HG03442 (cell line): ENCODE measurements at regions not wholly inside any gene's neighbourhood (a gene's known extent, or its start where the extent isn't known, plus 50 kb on each side); places are given as distances from the start of the nearest gene placed in this dataset.
A peak's percentile ranks its signal among the peaks of the same experiment; 100 is the strongest.
"Not testable (repeated sequence)": the region's sequence is repeated elsewhere in the genome, so short reads cannot be mapped to it uniquely, and the experiment has no call there.

Experiments used
- ATAC-seq: cut with Tn5 transposase; IDR thresholded peaks from one replicate; pipeline ENCODE4 v1.9.1; 2021; ENCODE audit warnings: mild to moderate bottlenecking, moderate library complexity; ENCODE audit not compliant: unreplicated experiment

DNA sequence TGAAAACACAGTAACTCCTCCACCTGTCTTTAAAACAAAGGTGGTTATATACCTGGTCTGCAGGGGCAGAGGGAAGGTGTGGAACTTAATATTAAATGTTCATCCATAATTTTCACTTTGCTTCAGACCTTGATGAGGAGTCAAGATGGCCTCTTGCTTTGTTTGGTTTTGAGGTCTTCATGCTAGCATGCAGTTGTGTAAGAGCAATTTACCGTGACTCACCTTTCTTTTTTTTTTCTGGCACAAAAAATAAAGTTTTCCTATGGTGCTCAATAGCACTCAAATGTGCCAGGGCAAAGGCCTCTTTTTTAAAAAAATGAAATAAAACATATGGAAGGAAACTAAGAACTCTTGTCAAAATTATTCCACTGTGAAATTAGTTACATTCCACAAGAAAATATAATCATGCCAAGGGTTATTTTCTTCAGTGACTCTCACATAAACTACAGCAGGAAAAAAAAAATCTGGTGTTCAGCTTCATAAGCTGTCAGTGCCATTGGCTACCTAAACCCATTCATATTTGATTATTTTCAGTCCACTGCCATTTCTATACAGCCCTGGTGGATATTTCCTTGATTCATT, 128.2 kb downstream of the SLC7A11 start:
- ATAC-seq = peak; percentile 21

DNA sequence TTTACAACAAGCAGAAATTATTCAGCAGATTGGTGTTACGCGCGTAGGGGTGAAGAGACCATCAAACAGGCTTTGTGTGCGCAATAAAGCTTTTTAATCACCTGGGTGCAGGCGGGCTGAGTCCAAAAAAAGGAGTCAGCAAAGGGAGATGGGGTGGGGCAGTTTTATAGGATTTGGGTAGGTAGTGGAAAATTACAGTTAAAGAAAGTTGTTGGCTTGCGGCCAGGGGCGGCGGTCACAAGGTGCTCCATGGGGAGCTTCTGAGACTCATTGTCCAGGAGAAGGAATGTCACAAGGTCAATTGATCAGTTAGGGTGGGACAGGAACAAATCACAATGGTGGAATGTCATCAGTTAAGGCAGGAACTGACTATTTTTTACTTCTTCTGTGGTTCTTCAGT, 129.3 kb downstream of the SLC7A11 start:
- ATAC-seq = not testable (repeated sequence)

DNA sequence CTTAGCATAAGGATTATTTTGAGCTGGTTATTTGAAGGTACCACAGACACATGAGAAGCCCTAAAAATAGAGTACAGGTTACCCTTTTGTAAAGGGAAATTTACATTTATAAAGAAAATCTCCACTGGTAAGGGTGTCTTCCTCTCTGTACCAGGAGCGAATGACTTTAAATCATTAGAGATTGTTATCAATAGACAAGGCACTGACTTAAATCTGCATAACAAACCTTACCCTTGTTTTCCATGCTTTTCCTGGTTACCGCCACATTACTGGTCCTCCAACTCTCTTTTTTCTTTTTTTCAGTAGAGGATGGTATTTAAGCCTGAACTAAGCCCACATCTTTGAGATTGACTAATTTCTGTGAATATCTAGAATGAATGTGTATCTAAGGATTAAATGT, 129.8 kb downstream of the SLC7A11 start:
- no peak for ATAC-seq

DNA sequence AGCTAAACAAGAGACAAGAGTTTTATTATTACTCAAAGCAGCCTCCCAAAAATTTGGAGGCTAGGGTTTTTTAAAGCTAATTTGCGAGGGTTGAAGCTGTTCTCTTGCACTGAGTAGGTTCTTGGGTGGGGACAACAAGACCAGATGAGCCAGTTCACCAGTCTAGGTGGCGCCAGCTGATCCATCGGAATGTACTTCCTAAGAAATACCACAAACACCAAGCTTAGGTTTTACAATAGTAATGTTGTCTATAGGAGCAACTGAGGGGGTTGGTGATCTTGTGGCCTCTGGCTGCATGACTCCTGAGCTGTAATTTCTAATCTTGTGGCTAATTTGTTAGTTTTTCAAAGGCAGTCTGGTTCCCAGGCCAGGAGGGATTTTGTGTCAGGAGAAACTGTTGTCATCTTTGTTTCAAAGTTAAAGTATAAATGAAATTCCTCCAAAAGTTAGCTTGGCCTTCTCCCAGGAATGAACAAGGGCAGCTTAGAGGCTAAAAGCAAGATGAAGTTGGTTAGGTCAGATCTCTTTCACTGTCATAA, 130.6 kb downstream of the SLC7A11 start:
- no peak for ATAC-seq

DNA sequence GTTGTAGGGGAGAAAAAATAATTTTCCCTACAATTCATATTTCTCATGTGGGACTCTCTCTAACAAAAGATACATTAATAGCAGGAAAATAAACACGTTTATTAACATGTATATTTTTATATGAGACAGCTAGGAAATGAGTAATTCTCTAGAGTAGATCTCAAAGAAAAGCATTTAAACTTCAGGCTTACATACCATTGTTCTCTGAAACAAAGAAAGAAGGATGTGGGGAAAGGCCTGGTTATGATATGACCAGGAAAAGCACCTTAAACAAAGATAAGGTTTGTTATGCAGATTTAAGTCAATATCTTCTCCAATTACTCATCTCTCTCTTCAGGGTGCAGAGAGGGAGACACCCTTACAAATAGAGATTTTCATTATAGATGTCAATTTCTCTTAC, 131.3 kb downstream of the SLC7A11 start:
- ATAC-seq = peak; percentile 41

DNA sequence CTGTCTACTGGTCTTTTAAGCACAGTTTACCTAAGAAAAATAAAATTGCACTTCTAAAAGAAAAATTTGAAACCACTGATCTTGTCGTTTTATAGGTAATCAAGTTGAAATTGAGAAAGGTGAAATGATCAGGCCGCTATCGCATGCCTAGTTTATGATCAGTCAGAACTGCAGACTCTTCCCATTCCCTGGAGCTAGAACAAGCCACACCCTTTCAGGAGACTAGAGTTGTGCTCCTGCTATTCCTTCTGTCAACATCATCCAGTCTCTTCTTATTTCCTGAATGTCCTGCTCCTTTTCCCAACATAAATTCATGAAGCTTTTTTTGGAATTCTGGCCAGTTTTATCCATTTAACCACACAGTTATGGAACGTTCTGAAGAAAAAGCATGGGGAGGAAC, 135.1 kb downstream of the SLC7A11 start:
- ATAC-seq = no peak

DNA sequence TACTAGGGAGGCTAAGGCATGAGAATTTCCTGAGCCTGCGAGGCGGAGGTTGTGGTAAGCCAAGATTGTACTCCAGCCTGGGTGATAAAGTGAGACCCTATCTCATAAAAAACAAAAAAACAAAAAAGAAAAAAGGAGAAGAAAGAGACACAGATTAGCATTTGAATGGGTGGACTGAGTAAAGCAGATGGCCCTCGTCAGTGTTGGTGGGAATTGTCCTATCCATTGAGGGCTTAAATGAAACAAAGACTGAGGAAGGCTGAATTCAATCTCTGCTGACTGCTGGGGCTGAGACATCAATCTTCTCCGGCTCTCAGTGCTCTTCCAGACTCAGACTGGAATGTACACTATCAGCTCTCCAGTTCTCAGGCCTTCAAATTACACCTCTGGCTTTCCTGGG, 136.8 kb downstream of the SLC7A11 start:
- ATAC-seq = no peak

DNA sequence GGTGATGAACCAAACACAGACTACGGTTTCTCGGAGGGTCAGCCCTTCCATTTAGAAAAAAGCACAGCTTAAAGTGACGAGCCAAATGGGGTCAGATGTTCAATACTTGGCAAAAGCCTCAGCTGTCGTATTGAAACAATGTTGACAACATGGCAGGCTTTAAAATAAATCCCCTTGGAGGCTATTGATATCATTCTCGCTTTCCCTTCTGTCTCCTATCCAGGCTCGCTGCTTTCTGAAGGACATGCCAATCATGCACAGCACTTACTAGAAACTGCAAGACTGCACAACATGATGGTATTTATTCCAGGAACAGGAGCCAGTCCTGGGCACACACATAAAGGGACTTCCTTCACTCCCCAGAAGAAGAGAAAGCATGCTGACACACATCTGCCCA, 137.9 kb downstream of the SLC7A11 start:
- no peak for ATAC-seq

DNA sequence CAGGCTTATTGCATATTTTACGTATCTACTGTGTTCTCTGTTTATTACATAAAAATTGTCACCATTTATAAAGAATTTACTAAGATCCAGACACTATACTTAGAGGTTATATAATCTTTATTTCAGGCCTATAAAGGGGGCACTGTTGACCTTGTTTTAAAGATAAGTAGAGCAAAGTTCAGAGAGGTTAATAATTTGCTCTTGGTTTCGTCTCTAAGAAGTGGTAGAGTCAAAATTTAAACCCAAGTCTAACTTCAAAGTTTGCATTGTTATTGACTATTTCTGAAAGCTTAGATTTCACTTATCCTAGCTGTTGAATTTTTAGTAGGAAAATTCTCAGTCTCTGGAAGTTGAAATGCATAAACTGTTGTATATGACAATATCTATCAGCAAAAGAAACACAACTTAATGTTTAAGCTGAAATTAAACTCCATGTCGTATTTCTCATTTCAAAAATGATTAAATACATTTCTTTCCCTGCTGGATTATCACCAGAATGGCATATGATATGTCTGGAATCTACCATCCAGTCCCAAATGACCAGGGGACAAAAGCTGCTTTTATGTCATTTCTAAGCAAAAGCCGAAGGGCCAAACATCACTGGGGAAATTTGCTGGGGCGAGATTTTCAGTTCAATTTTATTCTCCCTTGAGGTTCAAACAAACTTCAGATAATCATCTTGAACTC, 138.4 kb downstream of the SLC7A11 start:
- ATAC-seq = no peak

DNA sequence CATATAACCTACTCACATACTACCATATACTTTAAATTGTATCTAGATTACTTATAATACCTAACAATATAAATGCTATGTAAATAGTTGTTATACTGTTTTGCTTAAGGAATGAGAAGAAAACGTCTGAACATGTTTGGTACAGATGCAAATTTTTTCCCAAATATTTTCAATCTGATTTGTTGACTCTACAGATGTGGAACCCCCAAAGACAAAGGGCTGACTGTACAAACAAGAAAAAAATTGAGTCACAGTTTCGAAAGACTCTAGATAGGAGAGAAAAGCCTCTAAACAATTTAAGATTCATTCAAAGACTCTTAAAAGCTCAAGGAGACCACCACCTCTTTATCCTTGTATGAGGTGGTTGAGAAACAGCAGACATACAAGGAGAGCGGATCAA, 142.8 kb downstream of the SLC7A11 start:
- ATAC-seq = no peak

DNA sequence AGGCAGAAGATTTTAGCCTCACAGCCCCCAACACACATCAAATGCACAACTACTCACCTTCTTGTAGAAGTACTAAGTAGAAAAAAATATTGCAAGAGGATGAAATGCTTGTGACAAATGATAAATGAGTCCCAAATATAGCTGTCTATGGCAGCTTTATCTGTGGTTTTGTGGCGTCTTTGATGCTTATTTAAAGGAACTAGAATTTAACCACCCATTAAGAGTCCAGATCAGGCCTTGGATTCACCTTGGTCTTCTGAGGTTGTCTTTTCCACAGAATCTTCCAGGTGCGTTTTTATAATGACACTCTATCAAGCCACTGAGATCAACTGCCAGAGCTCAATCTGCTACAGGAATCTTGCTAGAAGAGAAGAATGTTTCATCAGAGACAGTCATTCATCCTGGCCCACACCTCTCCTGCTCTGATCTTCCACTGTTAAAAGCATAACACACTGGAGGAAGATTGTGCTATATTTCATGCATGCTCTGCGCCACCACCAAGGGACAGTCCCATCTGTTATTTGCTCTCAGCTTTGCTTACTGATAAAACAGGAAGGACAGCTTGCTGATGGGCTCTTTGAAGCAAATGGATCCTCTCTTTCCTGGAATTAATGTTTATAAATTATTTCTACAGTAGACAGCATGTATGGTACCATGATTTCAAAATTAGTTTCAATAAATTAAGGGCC, 144.1 kb downstream of the SLC7A11 start:
- ATAC-seq = no peak

DNA sequence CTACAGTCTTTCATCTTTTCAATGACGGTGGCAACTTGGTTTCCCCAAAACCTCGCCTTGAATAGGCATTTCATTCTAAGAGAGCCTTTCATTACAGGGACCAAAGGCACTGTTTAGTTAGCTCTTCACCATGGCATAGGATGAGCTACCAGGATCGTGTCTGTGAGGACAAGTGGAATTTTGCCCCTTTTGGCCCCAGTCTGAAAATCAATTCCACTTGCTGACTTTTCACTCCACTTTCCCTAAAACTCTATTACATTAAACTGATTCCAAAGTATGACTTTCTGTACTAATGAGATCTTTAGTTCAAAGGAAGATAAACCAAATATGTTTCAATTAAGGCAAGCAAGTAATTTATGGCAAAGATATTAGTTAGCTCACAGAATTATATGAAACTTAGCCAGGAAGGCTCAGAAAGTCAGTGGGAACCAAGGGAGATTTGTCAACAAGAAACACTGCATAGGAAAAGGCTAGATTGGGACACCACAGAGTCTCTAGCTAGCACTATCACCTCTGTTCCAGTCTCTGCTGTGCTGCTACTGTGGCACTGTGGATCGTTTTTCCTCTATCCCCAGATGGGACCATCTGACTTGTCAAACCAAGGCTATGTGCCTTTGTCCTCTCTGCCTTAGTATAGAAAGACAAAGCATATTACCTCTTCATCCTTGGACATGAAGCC, 145.6 kb downstream of the SLC7A11 start:
- no peak for ATAC-seq

DNA sequence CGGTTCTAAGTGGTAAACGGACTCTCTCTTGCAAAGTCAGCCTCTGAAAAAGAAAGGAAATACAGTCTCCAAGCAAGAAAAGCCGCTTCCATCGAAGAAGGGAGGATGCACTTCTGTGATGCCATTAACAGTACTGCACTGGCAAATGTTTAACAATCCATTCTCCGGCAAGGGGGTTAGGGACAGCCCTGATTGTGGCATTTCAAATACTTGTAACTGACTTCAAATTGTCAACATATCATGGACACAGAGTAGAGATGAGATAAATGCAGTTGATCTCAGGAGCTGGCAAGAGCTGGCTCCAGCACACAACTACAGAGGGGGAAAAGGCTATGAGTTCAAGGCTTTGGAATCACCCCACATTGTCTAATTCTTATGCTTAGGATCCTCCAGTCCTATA, 146.8 kb downstream of the SLC7A11 start:
- no peak for ATAC-seq

DNA sequence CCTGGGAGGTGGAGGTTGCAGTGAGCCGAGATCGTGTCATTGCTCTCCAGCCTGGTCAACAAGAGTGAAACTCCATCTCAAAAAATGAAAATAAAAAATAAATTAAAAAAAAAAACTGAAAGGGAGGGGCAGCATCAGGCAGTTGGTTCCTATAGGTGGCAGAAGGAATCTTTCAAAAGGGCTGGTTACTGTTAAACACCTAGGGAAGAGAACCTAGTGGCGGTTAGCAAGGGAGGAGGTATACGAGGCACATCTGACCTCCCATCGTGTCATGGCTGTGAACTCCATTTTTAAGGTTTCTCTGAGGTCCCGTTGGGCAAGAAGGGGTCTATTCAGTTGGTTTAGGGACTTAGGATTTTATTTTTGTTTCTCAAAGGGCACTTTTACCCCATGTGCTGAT, 150.1 kb downstream of the SLC7A11 start:
- ATAC-seq = no peak

DNA sequence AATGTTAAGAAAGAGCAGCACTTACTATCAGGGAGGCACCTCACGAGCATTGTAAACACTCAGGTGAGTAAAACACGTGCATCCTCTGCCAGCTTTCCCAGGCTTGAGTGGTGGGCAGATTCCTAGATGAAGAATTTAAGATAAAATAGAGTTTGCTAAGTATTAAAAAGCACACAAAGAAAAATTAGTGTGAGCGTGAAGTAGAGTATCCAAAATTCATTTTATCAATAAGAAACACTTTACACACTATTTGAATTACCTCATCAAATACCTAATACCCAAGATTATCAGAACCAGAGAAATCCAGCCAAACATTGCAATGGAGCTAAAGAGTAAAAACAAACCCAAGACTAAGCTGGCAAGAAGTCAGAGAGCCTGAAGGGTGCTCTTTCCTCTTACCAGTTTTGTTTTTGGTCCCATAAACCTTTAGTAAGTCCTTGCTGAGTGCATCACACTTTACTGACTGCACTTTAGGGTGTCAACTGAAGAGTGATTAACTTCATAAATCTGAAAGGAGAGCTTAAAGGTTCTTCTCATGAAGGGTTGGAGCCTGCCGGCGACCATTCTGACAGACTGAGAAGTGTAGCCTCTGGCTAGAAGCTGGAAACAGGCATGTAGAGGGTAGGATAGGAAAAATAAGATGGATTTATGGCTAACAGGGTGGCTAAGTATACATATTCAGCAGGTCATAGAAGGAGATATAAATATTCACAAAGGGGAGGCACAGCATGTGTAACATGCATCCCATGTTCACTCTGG, 151.1 kb downstream of the SLC7A11 start:
- ATAC-seq = no peak

DNA sequence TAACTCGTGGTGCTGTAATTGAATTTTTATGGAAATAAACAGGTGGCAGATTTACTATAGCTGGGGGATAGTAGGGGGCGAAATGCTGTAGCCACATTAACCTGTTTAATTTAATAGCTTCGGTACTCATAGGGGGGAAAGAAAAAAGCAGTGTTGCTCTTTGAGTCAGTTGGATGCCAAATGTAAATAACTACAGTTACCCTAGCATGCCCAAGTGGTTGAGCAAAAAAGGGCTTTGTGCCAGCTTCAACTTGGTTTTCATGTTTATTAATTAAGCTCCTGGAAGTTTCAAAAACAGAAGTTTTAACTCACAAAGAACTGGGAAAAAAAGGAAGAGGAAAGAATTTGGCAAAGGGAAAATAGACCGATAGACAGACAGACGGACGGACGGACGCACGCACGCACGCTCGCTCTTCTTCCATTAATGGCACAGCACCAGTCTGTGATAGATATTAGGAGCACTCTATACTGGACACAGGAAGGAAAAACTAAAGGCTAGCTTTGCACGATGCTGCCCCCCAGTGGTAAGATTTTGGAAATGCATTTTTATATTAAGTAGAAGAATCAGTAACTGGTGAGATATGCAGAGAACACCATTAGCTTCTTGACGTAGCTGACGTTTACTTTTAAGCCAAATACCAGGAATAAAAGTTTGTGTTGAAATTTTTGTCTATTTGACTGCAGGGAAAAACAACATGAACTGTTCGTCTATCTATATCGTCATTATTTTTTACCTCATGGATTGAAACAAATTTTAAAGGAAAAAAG, 151.8 kb downstream of the SLC7A11 start:
- ATAC-seq = peak; percentile 80

DNA sequence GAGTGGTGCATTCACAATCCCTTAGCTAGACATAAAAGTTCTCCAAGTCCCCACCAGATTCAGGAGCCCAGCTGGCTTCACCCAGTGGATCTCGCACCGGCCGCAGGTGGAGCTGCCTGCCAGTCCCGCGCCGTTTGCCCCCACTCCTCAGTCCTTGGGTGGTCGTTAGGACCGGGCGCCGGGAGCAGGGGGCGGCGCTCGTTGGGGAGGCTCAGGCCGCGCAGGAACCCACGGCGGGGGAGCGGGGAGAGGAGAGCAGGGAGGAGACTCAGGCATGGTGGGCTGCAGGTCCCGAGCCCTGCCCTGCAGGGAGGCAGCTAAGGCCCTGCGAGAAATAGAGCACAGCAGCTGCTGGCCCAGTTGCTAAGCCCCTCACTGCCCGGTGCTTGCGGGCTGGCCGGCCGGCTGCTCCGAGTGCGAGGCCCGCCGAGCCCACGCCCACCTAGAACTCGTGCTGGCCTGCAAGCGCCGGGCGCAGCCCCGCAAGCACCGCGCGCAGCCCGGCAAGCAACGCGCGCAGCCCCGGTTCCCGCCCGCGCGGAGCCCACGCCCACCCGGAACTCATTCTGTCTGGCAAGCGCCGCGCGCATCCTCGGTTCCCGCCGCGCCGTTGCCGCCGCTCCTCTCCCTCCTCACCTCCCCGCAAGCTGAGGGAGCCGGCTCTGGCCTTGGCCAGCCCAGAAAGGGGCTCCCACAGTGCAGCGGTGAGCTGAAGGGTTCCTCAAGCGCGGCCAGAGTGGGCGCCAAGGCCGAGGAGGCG, 153.5 kb downstream of the SLC7A11 start:
- no peak for ATAC-seq

DNA sequence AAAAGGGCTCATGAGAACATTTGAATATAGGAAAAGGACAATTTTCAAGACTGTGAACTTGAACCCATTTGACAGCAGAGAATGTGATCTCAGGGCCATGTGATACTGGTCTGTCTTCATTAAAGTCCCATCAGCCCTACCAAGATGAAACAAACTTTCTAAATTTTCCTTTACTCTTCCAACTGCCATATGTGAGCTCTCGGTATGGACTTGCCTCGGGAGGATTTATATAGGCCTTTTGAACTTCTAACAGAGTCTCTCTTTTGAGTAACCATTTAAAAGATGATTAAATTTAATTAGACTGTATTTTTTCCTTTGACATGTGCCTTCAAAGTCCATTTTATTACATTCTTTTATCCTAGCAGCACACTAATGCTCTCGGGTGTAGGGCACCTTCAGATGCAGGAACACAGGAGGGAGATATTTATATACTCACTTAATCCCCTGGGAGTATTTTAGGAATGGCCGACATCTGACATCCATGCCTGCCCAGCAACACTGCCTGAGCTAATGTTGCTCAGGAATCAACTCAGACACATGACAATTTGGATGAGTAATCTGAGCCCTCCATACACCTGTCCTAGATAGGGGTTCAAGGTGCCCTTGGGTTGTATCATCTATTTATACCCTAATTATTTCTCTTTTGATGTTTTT, 155.0 kb downstream of the SLC7A11 start:
- ATAC-seq = no peak

DNA sequence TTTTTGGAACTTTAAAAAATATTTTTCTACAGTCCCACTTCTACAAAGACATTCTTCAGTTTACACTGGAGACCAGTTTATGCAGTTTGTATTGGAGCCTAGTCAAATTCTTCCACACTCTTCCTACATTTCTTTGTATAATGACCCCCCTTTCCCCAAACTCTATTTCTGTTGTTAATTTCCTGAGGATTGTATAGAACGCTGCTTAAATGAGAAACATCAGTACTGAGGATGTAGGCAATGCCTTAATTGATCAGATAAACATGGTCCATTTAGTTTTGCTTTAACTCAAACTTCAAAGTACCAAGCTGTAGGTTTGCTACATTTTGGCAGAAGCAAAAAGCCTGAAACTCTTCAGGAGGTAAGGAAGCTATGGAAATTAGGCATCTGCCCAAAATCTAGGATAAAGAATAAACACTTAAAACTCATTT, 155.5 kb downstream of the SLC7A11 start:
- no peak for ATAC-seq
